AG08395 (cell line): ENCODE measurements at regions not wholly inside any gene's neighbourhood (a gene's known extent, or its start where the extent isn't known, plus 50 kb on each side); places are given as distances from the start of the nearest gene placed in this dataset.

ENCODE experiments used
- DNase-seq: peaks from one replicate; pipeline ENCODE4 v3.0.0; 2012; ENCODE audit warnings: mixed read lengths, low spot score

DNA sequence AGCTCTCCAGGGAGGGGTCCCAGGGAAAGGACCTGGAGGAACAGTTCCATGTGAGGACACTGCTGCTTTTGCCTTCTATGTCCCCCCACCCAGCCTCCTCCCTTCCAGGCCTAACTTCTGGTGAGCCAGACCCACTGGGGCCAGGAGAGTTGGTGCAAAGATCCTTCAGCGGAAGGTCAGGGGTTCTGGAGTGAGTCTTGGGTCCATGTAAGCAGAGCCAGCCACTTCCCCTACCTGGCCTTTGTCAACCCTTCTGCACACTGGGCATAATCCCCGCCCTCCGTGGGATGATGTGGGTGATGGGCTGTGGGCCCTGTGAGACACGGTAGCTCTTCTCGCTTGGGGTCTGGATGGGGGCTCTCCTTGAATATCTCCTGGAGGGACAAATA lies 76.9 kb downstream of the RHOB start:
- DNase-seq: no peak

GRCh38 chr2:20524412-20525040 lies 77.7 kb downstream of the RHOB start:
- no peak for DNase-seq

GRCh38 chr2:20525041-20526035 lies 78.5 kb downstream of the RHOB start:
- peak; percentile 61 for DNase-seq

- no peak for DNase-seq
Observed at GRCh38 chr2:20526160-20526559, 79.3 kb downstream of the RHOB start.

DNA sequence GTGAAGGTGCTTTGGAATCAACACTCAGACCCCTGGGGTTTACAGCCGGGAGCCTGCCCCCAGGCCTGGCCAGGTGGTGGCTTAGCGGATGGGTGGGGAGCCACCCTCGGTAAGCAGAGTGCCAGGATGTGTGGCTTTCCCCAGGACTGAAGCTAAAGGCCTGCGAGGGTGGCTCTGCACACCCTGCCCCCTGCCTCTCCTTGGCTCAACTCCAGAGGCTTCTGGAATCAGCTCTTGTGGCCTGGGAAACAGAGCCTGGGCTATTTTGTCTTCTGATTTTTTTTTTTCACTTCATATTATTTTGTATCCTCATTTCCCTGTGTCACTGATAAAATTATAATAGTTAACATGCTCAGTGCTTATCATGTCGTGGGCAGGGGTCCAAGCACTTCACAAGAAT lies 79.8 kb downstream of the RHOB start:
- no peak for DNase-seq

GRCh38 chr2:20528713-20529112 lies 81.8 kb downstream of the RHOB start:
- DNase-seq: no peak

GRCh38 chr2:20530520-20530919 lies 83.6 kb downstream of the RHOB start:
- DNase-seq: no peak

- DNase-seq: no peak
Observed at GRCh38 chr2:20531633-20532262, 84.9 kb downstream of the RHOB start.

DNA sequence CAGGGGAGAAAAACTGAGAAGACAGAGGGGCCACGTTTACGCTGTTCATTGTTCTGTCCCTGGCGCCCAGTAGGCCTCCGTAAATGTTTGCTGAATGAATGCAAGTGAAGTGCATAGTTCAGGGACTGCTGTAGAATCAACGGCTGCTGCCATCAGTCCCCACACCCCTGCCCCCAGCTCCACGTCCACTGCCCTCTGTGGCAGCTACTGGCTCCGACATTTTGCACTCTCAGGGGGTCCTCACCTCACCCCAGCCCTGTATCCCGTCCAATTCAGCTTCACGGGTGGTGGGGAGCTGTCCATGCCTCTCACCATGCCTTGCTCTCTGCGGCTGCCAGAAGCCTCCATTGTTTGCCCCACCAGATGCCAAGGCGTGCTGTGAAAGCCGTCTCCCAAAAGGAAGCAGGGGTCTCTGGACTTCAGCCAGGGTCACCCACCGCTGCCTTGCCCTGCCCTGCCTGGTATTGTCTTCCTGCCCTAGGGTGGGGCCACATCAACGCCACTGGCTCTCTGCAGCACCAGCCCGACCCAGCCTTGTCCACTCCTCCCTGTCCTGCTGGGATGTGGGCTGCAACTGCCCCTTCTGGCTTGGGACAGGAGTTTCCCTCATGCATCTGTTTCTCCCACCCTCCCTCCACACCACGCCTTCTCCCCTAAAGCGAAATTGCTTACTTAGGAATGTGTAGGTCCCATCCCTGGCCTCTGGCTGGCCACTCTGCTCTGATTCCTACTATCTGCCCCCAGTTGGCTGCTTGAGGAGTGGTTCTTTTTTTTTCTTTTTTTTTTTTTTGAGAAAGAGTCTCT lies 86.0 kb downstream of the RHOB start:
- no peak for DNase-seq

- no peak for DNase-seq
Observed at GRCh38 chr2:20533993-20534622, 87.2 kb downstream of the RHOB start.

GRCh38 chr2:20534913-20535801 lies 88.3 kb downstream of the RHOB start:
- no peak for DNase-seq

- no peak for DNase-seq
Observed at GRCh38 chr2:20536619-20537422, 89.9 kb downstream of the RHOB start.

DNA sequence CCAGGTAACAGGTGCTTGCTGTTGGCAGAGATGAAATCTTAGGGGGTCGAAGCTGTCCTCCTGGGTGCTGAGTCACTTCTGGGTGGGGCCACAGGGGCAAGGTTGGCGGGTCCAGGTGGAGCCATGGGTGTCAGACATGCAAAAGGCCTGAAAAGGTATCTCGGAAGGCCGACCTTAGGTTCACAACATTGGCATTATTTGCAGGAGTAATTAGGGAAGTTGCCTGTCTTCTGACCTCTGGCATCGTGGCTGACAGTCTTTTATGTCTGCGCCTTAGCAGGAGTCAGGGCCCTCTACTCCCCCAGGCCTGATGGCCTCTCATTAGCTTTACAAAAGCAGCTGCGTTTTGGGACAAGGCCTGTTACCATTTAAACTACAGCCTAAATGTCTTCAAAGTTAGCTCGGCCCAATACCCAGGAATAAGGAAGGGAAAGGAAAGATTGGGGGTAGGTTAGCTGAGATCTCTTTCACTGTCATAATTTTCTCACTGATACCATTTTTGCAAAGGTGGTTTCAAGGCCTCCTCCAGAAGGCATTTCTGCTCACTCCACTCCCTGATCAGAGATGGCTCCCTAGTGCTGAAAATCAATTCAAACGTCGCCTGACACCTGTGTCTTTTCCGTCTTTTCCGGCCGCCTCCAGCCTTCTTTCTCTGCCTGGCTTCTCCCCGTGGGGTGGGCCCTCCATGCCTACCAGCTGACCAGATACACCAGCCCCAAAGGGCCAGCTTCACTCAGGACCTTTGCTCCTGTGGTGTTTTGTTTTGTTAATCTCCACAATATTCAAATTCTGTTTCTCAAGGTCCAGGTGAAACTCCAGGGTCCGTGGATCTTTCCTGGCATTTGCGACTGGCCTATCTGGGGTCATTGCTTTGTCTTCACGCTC lies 90.8 kb downstream of the RHOB start:
- DNase-seq: no peak

- no peak for DNase-seq
Observed at GRCh38 chr2:20538308-20539132, 91.6 kb downstream of the RHOB start.

- no peak for DNase-seq
Observed at GRCh38 chr2:20539133-20539719, 92.4 kb downstream of the RHOB start.

DNA sequence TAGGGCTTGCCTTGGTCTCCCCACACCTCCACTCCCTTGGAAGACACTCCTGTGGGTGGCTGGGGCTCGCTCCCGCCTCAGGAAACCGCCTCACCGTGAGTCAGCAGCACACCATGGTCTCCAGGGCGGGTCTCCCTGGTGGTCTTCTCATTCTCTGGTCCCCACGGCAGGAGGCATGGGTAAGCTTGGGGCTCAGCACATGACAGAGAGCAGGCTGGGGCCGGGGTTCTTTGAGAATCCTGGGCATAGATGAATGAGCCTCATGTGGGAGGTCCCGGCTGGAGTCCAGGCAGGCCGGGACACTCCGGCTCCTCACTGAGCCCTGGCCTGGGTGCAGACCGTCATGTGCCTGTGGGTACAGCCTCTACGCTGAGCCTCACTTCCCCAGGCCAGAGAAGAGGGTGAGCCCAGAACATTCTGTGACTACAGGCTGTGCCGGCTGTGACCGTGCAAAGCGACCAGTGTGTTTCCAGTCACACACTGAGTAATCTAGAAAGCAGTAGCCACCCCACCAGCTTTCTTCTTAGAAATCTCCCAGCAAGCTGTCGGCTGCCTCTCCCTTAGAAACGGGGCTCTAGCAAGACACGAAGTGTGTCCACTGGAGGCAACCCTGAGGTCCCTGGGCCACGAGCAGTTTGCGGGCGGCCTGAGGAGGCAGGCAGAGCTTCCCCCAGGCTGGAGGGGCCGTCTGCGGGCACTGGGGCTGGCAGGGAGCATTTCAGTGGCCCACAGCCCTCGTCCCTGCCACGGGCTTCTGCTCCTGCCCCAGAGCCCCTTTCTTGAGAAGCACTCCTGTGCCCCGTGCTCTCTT lies 93.1 kb downstream of the RHOB start:
- no peak for DNase-seq
